ENCODE measurements at regions not wholly inside any gene's neighbourhood (a gene's known extent, or its start where the extent isn't known, plus 50 kb on each side); places are given as distances from the start of the nearest gene placed in this dataset.

GRCh38 chr13:39149896-39150295 is 111.6 kb downstream of the NHLRC3 start:
- TF ChIP-seq CTCF (IDR thresholded peaks at IDR 0.05) (no peak), ZFX (IDR thresholded peaks at IDR 0.05; ENCODE audit: borderline replicate concordance) (no peak)
